Keratinocyte (primary cell): ENCODE measurements at regions not wholly inside any gene's neighbourhood (a gene's known extent, or its start where the extent isn't known, plus 50 kb on each side); places are given as distances from the start of the nearest gene placed in this dataset.

Experiments
- EZH2 ChIP-seq: IDR thresholded peaks from one replicate; pipeline ENCODE4 v1.6.1; 2012; ENCODE audit warnings: inconsistent platforms, mild to moderate bottlenecking, low read length, moderate library complexity
- TF ChIP-seq, protein P1 (sequence below), 3 experiments: IDR thresholded peaks in 1 of 3; conservative IDR thresholded peaks in 1 of 3; optimal IDR thresholded peaks in 1 of 3; 2 replicates in 2 of 3; 3 replicates in 1 of 3; pipeline versions ENCODE3 to v1.5.1; 2011; ENCODE audit warnings: low read length in 3 of 3, mild to moderate bottlenecking in 3 of 3, moderate library complexity in 2 of 3, control low read depth in 1 of 3, inconsistent platforms in 1 of 3; ENCODE audit not compliant: insufficient read depth in 2 of 3; ENCODE audit errors: extremely low read depth in 1 of 3

DNA sequence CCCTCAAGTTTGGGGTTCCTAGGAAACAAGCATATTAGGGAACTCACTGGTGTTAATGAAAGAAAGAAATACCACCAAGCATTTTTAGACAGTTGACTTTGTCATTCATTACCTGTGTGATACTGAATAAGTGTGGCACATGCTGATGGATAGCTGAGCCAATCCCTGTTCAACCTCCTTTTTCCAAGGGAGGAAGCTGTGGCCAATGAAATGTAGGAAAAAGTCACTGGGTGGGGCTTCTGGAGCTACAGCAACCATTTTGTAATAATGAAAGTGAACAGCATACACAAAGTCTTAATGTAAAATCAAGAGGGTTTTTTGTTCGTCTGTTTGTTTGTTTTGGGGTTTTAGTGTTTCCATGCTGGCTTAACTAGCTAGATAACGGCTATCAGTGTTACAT is 254.3 kb upstream of the SALL1 start:
- TF ChIP-seq, protein P1, sequence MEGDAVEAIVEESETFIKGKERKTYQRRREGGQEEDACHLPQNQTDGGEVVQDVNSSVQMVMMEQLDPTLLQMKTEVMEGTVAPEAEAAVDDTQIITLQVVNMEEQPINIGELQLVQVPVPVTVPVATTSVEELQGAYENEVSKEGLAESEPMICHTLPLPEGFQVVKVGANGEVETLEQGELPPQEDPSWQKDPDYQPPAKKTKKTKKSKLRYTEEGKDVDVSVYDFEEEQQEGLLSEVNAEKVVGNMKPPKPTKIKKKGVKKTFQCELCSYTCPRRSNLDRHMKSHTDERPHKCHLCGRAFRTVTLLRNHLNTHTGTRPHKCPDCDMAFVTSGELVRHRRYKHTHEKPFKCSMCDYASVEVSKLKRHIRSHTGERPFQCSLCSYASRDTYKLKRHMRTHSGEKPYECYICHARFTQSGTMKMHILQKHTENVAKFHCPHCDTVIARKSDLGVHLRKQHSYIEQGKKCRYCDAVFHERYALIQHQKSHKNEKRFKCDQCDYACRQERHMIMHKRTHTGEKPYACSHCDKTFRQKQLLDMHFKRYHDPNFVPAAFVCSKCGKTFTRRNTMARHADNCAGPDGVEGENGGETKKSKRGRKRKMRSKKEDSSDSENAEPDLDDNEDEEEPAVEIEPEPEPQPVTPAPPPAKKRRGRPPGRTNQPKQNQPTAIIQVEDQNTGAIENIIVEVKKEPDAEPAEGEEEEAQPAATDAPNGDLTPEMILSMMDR (optimal IDR thresholded peaks at IDR 0.05 in 1 of 3, IDR thresholded peaks at IDR 0.05 in 1 of 3, conservative IDR thresholded peaks at IDR 0.05 in 1 of 3; ENCODE audit: extremely low read depth in 1 of 3, insufficient read depth in 2 of 3, low read length in 3 of 3) = no peak
- no peak for TF ChIP-seq EZH2
